ENCODE measurements at regions not wholly inside any gene's neighbourhood (a gene's known extent, or its start where the extent isn't known, plus 50 kb on each side); places are given as distances from the start of the nearest gene placed in this dataset.

- intact Hi-C loops (cut with DNase I): no loop called here
- no peak overlapping the region for H3K27ac ChIP-seq
- no peaks in the 10 kb centered on the region for H3K36me3 ChIP-seq (replicated peaks in 1 of 2)
- no peak overlapping the region for H3K4me3 ChIP-seq
- H3K27me3 ChIP-seq: no peaks in the 10 kb centered on the region
- WGBS, 4 donors: 84 to 86% (median 86%) methylated on average over 3 of the region's 3 CpGs
- no peaks in the 10 kb centered on the region for H3K9me3 ChIP-seq (replicated peaks in 1 of 3)
- peak in 3 of 7 donors; percentile 16 to 31 (median 22) for DNase-seq
- TF ChIP-seq POLR2A (IDR thresholded peaks at IDR 0.05) (no peak), CTCF (IDR thresholded peaks at IDR 0.05) (peak in 3 of 6 experiments; percentile 4 to 23 (median 17))
- H3K4me1 ChIP-seq (replicated peaks in 1 of 2): peaks cover 13 to 19% of the 10 kb centered on the region in 2 donors
These were observed 60.6 kb upstream of the TMCC3 start for GRCh38 chr12:94710933-94711332.

GRCh38 chr12:94707892-94708291, 57.5 kb upstream of the TMCC3 start:
- H3K27ac ChIP-seq: peak overlapping the region in 2 of 5 donors; percentile 28 to 58
- no peaks in the 10 kb centered on the region for H3K27me3 ChIP-seq
- H3K9me3 ChIP-seq (replicated peaks in 1 of 3): no peaks in the 10 kb centered on the region
- no peaks in the 10 kb centered on the region for H3K36me3 ChIP-seq (replicated peaks in 1 of 2)
- intact Hi-C loops (cut with DNase I): no loop called here
- H3K4me3 ChIP-seq: peak overlapping the region in 1 of 4 donors; percentile 11
- peak in 6 of 7 donors; percentile 33 to 71 (median 46) for DNase-seq
- TF ChIP-seq POLR2A (IDR thresholded peaks at IDR 0.05): no peak
- TF ChIP-seq CTCF (IDR thresholded peaks at IDR 0.05): no peak
- WGBS, 4 donors: 31 to 40% (median 35%) methylated on average over 9 of the region's 9 CpGs
- peaks cover 23 to 44% of the 10 kb centered on the region in 2 donors for H3K4me1 ChIP-seq (replicated peaks in 1 of 2)

- intact Hi-C loops (cut with DNase I): no loop called here
- Histone ChIP-seq H3K36me3 (replicated peaks in 1 of 2) (no peaks in the 10 kb centered on the region), H3K27me3 (no peaks in the 10 kb centered on the region), H3K27ac (no peak overlapping the region), H3K9me3 (replicated peaks in 1 of 3) (no peaks in the 10 kb centered on the region), H3K4me3 (no peak overlapping the region), H3K4me1 (replicated peaks in 1 of 2) (peaks cover 23 to 44% of the 10 kb centered on the region in 2 donors)
- DNase-seq: no peak
- TF ChIP-seq POLR2A (IDR thresholded peaks at IDR 0.05) (no peak), CTCF (IDR thresholded peaks at IDR 0.05) (no peak)
- 93 to 97% (median 95%) methylated on average over 3 of the region's 3 CpGs for WGBS, 4 donors
These were observed 56.7 kb upstream of the TMCC3 start for GRCh38 chr12:94707036-94707435.

GRCh38 chr12:94706250-94706661, 55.9 kb upstream of the TMCC3 start:
- TF ChIP-seq CTCF (IDR thresholded peaks at IDR 0.05): no peak
- TF ChIP-seq POLR2A (IDR thresholded peaks at IDR 0.05): no peak
- intact Hi-C loops (cut with DNase I): no loop called here
- Histone ChIP-seq H3K36me3 (replicated peaks in 1 of 2) (no peaks in the 10 kb centered on the region), H3K9me3 (replicated peaks in 1 of 3) (no peaks in the 10 kb centered on the region), H3K27ac (no peak overlapping the region), H3K4me3 (no peak overlapping the region), H3K27me3 (no peaks in the 10 kb centered on the region), H3K4me1 (replicated peaks in 1 of 2) (peaks cover 23 to 44% of the 10 kb centered on the region in 2 donors)
- 52 to 71% (median 67%) methylated on average over 4 of the region's 4 CpGs for WGBS, 4 donors
- no peak for DNase-seq
